ENCODE measurements at regions not wholly inside any gene's neighbourhood (a gene's known extent, or its start where the extent isn't known, plus 50 kb on each side); places are given as distances from the start of the nearest gene placed in this dataset.

GRCh38 chr1:98104289-98104688 lies 183.5 kb upstream of the DPYD start:
- FAIRE-seq, result no peak

- FAIRE-seq, result no peak
Observed at GRCh38 chr1:98103617-98104285, 182.9 kb upstream of the DPYD start.

- no peak for FAIRE-seq
Observed at GRCh38 chr1:98102345-98103030, 181.7 kb upstream of the DPYD start.

- no peak for FAIRE-seq
Observed at GRCh38 chr1:98101364-98101763, 180.5 kb upstream of the DPYD start.

GRCh38 chr1:98099501-98099900 lies 178.7 kb upstream of the DPYD start:
- FAIRE-seq, result no peak

GRCh38 chr1:98098473-98098872 lies 177.6 kb upstream of the DPYD start:
- FAIRE-seq, result no peak

- no peak for FAIRE-seq
Observed at GRCh38 chr1:98090351-98090750, 169.5 kb upstream of the DPYD start.

- FAIRE-seq, result peak; percentile 24
Observed at GRCh38 chr1:98088381-98088780, 167.5 kb upstream of the DPYD start.

GRCh38 chr1:98086796-98087441 lies 166.1 kb upstream of the DPYD start:
- no peak for FAIRE-seq

- no peak for FAIRE-seq
Observed at GRCh38 chr1:98086156-98086555, 165.3 kb upstream of the DPYD start.

GRCh38 chr1:98084188-98084587 lies 163.4 kb upstream of the DPYD start:
- no peak for FAIRE-seq

GRCh38 chr1:98081944-98082343 lies 161.1 kb upstream of the DPYD start:
- FAIRE-seq, result no peak

GRCh38 chr1:98078596-98078995 lies 157.8 kb upstream of the DPYD start:
- FAIRE-seq, result no peak

GRCh38 chr1:98077691-98078090 lies 156.9 kb upstream of the DPYD start:
- FAIRE-seq, result no peak

GRCh38 chr1:98075626-98076025 lies 154.8 kb upstream of the DPYD start:
- no peak for FAIRE-seq

- FAIRE-seq, result no peak
Observed at GRCh38 chr1:98073823-98074222, 153.0 kb upstream of the DPYD start.

- no peak for FAIRE-seq
Observed at GRCh38 chr1:98073106-98073505, 152.3 kb upstream of the DPYD start.

- no peak for FAIRE-seq
Observed at GRCh38 chr1:98072047-98072446, 151.2 kb upstream of the DPYD start.

- no peak for FAIRE-seq
Observed at GRCh38 chr1:98068016-98068415, 147.2 kb upstream of the DPYD start.

- FAIRE-seq, result no peak
Observed at GRCh38 chr1:98066911-98067310, 146.1 kb upstream of the DPYD start.

GRCh38 chr1:98059620-98060019 lies 138.8 kb upstream of the DPYD start:
- no peak for FAIRE-seq

- no peak for FAIRE-seq
Observed at GRCh38 chr1:98058676-98059075, 137.8 kb upstream of the DPYD start.

- FAIRE-seq, result no peak
Observed at GRCh38 chr1:98057236-98057910, 136.5 kb upstream of the DPYD start.

GRCh38 chr1:98056781-98057180 lies 135.9 kb upstream of the DPYD start:
- FAIRE-seq, result no peak
